HG02763 (cell line): ENCODE measurements at regions not wholly inside any gene's neighbourhood (a gene's known extent, or its start where the extent isn't known, plus 50 kb on each side); places are given as distances from the start of the nearest gene placed in this dataset.
A peak's percentile ranks its signal among the peaks of the same experiment; 100 is the strongest.
"Not testable (repeated sequence)": the region's sequence is repeated elsewhere in the genome, so short reads cannot be mapped to it uniquely, and the experiment has no call there.

Source experiments
- ATAC-seq: cut with Tn5 transposase; IDR thresholded peaks from one replicate; pipeline ENCODE4 v1.9.1; 2021; ENCODE audit warnings: mild to moderate bottlenecking, moderate library complexity; ENCODE audit not compliant: unreplicated experiment

DNA sequence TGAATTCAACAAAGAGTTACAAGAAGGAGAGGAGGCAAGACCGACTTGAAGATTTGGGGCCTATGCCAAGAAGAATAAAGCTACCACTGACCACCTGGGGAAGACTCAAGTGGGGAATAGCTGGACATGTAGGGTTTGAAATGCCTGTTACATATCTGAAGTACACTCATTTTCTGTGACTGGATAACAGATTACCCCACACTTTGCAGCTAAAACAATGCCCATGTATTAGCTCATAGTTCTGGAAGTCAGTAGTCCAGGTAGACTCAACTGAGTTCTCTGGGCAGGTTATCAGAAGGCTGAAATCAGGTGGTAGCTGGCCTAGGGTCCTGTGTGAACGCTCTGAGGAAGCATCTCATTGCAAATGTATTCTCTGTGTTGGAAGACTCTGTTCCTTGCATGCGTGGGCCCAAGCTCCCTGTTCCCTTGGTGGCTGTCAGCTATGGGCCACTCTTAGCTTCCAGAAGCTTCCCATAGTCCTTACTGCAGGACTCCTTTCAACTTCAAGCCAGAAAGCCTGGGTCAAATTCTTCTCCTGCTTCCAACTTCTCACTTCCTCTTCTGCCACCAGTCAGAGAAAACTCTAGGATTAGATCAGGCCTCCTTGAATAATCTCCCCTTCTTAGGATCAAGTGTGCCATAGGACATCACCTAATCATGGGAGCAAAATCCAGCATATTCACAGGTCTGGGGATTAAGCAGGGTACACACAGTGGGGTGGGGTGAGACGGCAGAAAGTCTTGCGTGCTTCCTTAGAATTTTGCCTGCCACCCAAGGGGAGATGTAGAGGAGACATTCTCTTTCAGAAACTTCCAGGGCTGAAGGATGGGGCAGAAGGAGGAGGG is 187.8 kb downstream of the SHQ1 start:
- no peak for ATAC-seq

DNA sequence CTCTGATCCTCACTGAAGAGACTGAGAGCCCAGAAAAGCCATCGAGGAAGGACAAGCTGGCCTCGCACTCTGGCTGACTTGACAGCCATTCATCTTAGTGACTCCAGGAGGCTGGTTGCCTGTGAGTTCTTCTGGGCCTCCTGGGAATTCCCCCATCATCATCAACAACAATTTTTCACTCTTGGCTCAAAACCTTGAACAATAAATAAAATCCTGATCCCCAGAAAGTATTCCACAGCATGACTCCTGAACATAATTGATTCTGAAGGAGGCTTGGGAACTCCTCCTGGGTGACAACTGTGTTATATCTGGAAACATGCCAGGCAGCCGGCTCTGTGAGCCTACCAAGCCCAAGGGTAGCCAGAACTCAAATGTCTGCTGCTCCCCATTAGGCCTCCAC is 188.6 kb downstream of the SHQ1 start:
- no peak for ATAC-seq

- no peak for ATAC-seq
These were observed 189.1 kb downstream of the SHQ1 start for GRCh38 chr3:72659188-72659587.

- no peak for ATAC-seq
These were observed 189.7 kb downstream of the SHQ1 start for GRCh38 chr3:72658466-72659100.

DNA sequence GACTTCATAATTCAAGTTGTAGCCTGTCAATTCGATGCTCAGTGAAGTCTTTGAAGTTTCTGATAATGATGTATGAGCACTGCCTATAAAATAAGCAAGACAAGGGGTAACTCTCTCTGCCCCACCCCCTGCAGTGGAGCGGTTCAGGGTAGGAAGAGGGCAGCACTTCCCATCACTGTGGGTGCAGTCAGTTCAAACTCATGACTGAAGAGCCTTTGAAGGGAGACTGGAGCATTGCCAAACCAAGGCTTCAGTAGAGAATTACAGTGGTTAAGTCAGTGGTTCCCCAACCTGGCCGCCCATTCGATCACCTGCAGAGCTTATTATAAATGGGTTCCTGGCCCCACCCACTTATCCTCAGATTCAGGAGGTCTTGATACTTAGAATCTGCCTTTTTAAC is 190.6 kb downstream of the SHQ1 start:
- peak; percentile 67 for ATAC-seq

DNA sequence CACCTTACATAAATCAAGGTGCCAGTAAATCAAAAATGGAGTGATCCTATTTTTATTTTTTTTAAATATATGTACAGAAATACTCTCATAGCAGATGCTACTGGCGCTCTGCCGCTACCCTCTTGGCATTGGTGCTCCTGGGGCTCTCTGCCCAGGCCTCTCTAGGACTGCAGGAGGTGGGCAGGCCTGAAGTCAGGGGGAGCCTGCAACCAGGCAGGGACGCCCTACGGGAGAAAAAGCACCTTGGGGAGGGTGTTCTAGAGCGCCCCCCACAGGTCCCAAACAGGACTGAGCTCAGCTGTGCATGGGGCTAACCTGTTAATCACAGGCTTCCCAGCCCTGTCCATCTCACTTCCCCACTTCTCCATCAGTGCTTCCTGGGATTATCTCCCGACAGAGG is 192.5 kb downstream of the SHQ1 start:
- no peak for ATAC-seq

- ATAC-seq = no peak
These were observed 193.1 kb downstream of the SHQ1 start for GRCh38 chr3:72655131-72655551.

DNA sequence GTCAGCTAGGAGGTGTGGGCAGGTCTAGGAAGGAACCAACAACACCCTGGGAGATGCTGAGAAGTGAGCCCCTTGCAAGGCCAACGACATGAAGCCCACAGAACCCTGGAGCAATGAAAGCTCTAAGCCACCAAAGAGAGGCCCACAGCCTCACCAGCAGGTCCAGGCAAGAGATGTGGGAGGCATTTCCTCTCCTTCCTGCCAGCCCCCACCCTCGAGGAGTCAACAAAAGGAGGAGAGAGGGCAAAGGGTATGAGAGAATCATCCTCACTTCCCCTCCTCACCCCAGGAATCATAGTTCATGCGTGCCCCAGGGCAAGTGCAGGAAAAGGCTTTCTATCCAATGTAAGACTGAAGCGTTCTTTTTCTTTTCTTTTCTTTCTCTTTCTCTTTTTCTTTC is 195.8 kb downstream of the SHQ1 start:
- no peak for ATAC-seq

GRCh38 chr3:72651498-72651897 is 196.7 kb downstream of the SHQ1 start:
- no peak for ATAC-seq

GRCh38 chr3:72646263-72646662 is 202.0 kb downstream of the SHQ1 start:
- no peak for ATAC-seq

DNA sequence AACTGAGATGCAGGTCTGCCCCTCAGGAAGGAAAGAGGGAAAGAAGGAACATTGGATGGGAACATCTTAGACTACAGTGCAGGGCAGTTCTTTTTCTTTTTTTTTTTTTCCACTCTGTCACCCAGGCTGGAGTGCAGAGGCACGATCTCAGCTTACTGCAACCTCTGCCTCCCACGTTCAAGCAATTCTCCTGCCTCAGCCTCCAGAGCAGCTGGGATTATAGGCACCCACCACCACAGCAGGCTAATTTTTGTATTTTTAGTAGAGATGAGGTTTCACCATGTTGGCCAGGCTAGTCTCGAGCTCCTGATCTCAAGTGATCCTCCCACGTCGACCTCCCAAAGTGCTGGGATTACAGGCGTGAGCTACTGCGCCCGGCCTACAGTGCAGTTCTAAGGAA is 204.6 kb downstream of the SHQ1 start:
- not testable (repeated sequence) for ATAC-seq

DNA sequence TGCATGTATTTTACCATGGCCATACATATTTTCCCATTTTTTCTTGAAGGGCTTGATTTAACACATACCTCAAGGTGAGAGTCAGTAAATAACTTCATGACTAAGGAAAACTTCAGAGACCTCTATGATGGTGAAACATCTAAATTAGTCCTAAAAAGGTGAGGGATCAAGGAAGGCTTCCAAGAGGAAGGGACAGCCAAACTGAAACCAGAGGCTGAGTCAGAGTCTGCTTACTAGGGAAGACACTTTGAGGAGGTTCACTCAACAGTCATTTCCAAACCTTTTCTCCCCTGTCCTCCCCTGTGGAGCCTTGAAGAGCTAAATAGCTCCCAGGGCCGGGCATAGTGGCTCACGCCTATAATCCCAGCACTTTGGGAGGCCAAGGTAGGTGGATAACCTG is 206.6 kb downstream of the SHQ1 start:
- no peak for ATAC-seq

- ATAC-seq = no peak
These were observed 207.2 kb downstream of the SHQ1 start for GRCh38 chr3:72641072-72641471.

DNA sequence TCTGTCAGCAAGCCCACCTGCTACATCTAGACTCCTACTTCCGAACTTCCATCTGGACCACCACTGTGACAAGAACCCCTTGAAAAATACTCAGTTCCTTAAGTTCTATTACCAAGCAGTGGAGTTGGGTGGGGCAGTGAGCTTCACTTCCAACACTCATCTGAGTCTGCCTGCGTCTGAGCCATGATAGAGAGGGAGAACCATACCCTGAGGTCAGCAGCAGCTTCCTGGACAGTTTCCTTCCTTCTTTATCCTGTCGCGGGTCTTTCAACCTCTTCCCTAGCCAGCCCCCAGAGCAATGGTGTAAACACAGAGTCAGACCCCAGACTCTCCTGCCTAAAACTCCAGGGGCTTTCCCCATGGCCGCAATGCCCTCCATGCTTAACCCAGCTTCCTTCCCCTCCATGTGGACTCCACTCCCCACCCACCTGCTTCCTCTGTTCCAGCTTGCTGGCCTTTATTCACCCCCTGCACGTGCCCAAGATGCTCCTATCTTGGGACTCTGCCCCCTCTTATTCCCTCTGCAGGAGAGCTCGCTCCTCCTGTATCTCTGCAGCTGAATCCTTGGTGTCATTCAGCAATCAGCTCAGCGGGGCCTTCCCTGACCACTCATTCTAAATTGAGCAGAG is 211.2 kb downstream of the SHQ1 start:
- ATAC-seq = no peak

DNA sequence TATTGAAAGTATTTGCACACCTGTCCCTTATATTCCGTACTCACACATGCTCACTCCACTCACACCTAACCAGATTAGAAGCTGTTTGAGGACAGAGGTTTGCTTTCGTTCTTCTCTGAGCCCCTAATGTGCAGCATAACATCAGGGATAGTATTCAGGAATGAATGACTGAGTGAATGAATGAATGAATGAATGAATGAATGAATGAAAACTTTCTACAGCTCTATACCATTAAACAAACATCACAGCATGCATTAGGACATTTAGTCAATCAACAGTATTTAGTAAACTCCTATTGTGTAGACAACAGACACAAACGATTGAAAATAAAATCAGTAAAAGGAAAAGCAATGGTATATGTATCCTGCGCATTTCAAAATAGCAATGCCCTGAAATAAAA is 212.7 kb downstream of the SHQ1 start:
- ATAC-seq = no peak

DNA sequence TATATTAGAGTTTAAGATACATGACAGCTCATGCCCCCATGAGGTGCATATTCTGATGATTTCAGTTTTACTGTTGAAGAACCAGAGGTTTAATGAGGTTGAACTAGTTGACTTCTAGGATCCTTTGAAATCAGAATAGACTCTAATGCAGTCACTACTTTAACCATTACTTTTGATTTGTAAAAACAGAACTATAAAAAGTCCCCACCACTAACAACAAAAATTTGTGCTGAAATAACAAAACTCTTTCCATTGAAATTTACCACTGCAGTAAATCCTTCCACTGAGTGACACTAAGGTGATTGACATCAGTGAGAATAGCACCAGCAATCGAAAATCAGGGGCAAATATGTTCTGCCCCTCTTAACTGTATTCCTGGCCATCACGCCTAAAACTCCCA is 214.1 kb downstream of the SHQ1 start:
- ATAC-seq = no peak

GRCh38 chr3:72633534-72633933 is 214.7 kb downstream of the SHQ1 start:
- no peak for ATAC-seq

DNA sequence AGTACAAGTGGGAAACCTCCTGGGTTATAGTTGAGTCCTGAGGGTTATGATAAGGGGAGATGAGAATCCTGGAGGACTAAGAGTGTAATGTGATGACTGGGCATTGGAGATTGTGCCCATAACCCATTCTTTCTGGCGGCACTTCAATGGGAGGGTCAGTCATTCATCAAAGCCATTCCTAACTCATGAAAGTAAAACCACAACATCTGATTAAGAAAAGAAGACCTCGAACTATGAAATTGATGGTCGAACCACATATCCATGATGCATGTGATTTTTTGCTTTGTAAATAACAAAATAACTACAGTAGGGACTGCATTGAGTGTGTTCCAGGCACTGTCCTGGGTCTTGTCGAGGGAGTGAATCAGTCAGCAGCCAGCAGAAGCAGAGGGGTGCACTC is 215.1 kb downstream of the SHQ1 start:
- no peak for ATAC-seq

DNA sequence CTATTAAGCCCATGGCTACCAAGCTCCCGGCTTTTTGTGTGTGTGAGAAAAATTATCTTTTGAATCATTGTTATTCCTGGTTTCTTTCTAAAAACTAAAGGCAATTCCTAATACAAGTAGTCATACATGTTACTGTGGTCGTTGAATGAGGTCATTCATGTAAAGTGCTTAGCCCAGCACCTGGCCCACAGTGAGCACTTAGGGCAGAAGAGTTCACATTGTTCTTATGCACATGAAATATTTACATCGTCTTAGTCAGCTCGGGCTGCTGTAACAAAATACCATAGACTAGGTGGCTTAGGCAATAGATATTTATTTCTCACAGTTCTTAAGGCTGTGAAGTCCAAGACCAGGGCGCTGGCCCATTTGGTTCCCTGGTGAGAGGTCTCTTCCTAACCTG is 216.1 kb downstream of the SHQ1 start:
- no peak for ATAC-seq

- no peak for ATAC-seq
These were observed 217.3 kb downstream of the SHQ1 start for GRCh38 chr3:72630969-72631344.

- no peak for ATAC-seq
These were observed 217.8 kb downstream of the SHQ1 start for GRCh38 chr3:72630327-72630968.

DNA sequence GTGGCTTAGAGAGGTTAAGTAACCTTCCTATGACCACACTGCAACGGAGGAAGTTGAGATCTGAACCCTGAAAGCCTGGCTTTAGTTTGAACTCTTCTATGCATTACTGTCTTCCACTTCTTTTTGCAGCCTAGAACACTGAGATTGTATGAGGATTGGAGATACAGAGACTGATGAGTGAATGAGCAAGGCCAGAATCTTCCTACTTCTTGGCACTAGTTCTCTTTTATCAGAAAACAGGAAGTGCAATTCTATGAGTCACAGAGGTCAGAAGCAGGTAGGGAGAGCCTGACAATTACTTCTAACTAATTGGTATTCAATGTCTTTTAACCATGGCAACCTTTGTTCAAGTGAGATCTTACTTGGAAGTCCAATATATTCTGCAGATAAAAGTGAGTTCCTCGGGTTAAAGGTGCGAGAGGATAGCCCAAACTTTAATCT is 219.0 kb downstream of the SHQ1 start:
- peak; percentile 63 for ATAC-seq
